Lung microvascular endothelial cell (primary cell): ENCODE measurements at regions not wholly inside any gene's neighbourhood (a gene's known extent, or its start where the extent isn't known, plus 50 kb on each side); places are given as distances from the start of the nearest gene placed in this dataset.

ENCODE experiments used
- DNase-seq, 2 donors: peaks; one replicate each; pipeline versions ENCODE4 v3.0.0 to v3.0.0-alpha.2; 2010; ENCODE audit warnings: low read depth in 2 of 2

- no peak for DNase-seq
Observed at GRCh38 chr10:57788117-57788516, 479.6 kb downstream of the IPMK start.

GRCh38 chr10:57786850-57787750 is 480.6 kb downstream of the IPMK start:
- DNase-seq: no peak

GRCh38 chr10:57786331-57786730 is 481.4 kb downstream of the IPMK start:
- no peak for DNase-seq

GRCh38 chr10:57785546-57785945 is 482.1 kb downstream of the IPMK start:
- DNase-seq: no peak

- DNase-seq: no peak
Observed at GRCh38 chr10:57785068-57785467, 482.6 kb downstream of the IPMK start.

GRCh38 chr10:57776688-57777432 is 490.8 kb downstream of the IPMK start:
- DNase-seq: no peak

GRCh38 chr10:57775250-57775649 is 492.4 kb downstream of the IPMK start:
- no peak for DNase-seq

- no peak for DNase-seq
Observed at GRCh38 chr10:57769298-57769697, 498.4 kb downstream of the IPMK start.

GRCh38 chr10:57759777-57760176 is 507.9 kb downstream of the IPMK start:
- no peak for DNase-seq

- DNase-seq: no peak
Observed at GRCh38 chr10:57754803-57755202, 512.9 kb downstream of the IPMK start.

- no peak for DNase-seq
Observed at GRCh38 chr10:57743711-57744110, 524.0 kb downstream of the IPMK start.

GRCh38 chr10:57741751-57742150 is 525.9 kb downstream of the IPMK start:
- DNase-seq: no peak

GRCh38 chr10:57723305-57723704 is 544.4 kb downstream of the IPMK start:
- DNase-seq: no peak

- no peak for DNase-seq
Observed at GRCh38 chr10:57716884-57717283, 550.8 kb downstream of the IPMK start.

- no peak for DNase-seq
Observed at GRCh38 chr10:57715233-57715632, 552.5 kb downstream of the IPMK start.

GRCh38 chr10:57707300-57707658 is 560.4 kb downstream of the IPMK start:
- no peak for DNase-seq

- DNase-seq: no peak
Observed at GRCh38 chr10:57706576-57707299, 561.0 kb downstream of the IPMK start.

GRCh38 chr10:57706016-57706415 is 561.7 kb downstream of the IPMK start:
- no peak for DNase-seq

- DNase-seq: no peak
Observed at GRCh38 chr10:57699944-57700343, 567.8 kb downstream of the IPMK start.

- DNase-seq: no peak
Observed at GRCh38 chr10:57696641-57697040, 571.1 kb downstream of the IPMK start.

- DNase-seq: no peak
Observed at GRCh38 chr10:57694956-57695608, 572.6 kb downstream of the IPMK start.
